Femur (tissue), 1 donor: ENCODE measurements at regions not wholly inside any gene's neighbourhood (a gene's known extent, or its start where the extent isn't known, plus 50 kb on each side); places are given as distances from the start of the nearest gene placed in this dataset.

Experiments used
- DNase-seq: peaks from one replicate; pipeline ENCODE4 v3.0.0-alpha.2; 2017

GRCh38 chr12:77569876-77570275, 260.8 kb upstream of the NAV3 start:
- DNase-seq = no peak

DNA sequence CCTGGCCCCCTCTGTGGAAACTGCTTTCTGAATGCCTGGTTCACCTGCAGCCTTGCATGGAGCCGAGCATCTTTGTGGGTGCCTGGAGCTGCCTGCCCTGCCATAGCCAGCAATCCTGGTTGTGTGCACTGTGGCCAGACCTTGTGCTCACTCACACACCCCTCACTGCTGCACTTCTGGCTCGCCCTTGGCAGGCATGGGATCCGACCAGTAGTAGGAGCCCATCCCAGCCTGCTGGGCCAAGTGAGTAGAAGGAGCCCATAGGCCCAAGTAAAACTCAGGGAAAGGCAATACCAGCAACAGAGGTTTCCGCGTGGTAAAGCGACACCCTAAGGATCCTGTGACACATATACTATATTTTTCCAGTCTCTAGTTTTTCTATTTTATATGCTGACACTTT, 270.0 kb upstream of the NAV3 start:
- no peak for DNase-seq

DNA sequence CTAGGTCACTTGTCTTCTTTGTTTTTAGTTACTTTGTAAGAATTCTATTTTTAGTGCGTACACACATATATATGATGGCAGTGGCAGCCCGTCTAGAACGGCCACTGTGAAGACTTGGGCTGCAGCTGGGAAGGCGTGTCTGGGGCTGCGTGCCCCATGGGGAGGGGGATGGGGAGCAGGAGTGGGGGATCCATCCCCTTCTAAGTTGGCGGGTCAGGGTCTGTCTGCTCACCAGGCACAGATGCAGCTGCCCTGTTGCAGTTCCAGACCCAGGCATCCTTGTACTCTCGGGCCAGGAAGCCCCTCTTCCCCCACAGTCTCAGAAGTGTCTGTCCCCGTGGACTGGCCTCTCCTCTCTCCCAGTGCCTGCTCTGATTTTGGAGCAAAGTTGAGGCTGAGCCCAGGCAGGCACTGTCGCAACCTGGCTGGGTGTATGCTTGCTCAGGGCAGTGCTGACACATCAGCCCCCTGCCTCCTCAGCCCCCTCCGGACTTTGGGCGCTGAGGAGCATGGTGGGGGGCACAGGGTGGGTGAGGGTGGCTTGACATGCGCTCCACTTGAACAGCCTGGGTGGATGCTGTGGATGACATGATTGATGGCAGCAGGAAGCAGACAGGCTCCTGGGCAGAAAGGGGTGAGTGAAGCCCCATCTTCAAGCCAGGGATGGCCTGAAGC, 271.2 kb upstream of the NAV3 start:
- no peak for DNase-seq

- DNase-seq = no peak
Measured at GRCh38 chr12:77555074-77555473, 275.6 kb upstream of the NAV3 start.

GRCh38 chr12:77553976-77554619, 276.6 kb upstream of the NAV3 start:
- no peak for DNase-seq

DNA sequence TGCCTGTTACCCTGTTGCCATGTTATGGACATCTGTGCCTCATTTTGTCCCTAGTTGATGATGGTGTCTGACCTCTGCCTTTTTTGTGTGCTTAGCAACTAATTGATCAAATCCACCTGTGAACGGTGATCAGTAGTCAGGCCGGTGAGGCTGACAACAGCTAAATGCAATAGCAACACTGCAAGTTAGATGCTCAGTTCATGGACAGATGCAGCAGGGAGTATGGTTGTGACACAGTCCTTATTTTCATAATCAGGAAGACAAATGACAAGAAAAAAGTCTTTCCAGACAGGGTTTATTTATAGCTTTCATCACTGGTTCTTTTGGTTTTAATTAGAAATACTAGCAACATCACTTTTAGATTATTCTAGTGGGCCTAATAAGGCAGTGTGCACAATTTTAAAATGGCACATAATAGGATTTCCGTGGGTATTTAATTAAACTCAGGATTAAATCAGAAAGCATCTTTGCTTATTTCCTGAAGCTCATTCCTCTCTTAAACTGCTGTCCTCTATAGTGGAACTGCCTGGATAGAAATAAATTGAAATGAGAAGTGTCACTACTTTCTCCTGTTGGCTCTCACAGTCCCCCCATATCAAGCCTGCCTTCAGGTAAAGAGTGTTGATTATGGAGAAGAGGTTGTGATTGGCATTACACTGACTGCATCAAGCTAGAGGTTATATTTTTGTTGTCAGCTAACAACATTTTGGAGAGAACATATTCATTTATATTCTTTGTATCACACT, 281.1 kb upstream of the NAV3 start:
- DNase-seq = no peak

- DNase-seq = no peak
Measured at GRCh38 chr12:77548797-77549196, 281.9 kb upstream of the NAV3 start.

- no peak for DNase-seq
Measured at GRCh38 chr12:77540097-77540496, 290.6 kb upstream of the NAV3 start.

DNA sequence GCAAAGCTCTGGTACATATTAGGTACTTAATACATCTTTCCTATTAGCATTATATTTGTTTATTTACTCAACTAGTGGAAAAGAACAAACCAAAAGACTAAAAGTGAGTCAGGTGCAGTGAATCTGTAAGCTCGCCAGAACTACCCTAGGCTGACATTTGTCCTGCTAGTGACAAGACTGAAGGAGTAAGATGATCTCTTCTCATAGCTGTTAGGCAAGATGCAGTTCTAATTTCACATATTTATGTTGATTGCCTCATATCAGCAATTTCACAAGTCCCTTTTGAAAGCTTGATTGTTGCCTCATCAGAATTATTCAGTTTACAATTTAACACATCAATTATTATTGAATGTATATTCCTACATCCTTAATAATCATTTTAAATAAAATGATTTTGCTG, 293.0 kb upstream of the NAV3 start:
- no peak for DNase-seq

DNA sequence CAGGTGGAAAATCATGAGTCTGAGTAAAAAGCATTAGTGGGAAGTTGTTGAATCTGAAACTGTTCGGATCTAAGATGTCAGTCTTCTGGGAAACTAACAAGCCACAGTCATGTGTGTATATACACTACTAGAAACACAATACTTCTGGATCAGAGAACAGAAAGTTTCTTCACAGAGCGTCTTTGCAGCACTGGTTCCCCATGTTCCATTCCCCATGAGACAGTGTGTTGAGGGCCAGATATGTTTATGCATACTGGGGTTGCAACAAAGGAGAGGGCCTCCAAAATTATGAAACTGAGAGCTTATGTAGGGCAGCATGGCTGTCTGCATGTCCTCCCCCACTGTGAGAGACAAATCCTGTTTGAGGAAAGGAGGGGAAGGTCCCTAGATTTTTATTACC, 295.0 kb upstream of the NAV3 start:
- no peak for DNase-seq

DNA sequence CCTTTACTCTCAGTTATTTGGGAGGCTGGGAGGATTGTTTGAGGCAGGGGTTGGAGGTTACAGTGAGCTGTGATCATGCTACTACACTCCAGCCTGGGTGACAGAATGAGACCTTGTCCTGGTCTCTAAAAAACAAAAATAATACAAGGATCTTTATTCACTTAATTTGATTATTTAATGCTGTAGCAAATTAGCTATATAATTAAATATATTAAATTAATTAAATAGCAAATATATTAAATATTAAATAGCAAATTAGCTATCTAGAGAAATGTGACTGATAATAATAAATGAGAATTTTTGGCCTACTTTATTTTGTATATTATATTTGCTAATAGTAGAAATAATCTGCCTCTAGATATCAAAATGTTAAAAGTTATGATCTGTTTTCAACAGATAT, 298.8 kb upstream of the NAV3 start:
- DNase-seq = no peak

DNA sequence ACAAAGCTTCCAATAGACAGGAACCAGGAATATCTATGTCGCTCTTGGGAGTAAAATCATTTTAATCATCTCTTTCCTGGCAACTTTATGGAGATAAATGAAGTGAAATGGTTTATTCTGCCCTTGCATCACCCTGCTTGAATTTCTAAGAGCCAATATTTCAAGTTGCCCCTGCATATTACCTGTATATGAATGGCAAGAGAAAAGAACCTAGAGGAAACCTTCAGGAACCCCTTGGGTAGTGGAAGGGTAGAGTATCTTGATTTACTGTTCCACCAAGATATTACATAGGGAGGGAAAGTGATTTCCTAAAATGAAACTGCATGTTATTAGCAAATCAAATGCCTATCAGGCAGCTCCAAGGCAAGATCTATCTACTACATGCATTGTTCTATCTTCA, 308.4 kb upstream of the NAV3 start:
- no peak for DNase-seq

- DNase-seq = no peak
Measured at GRCh38 chr12:77521508-77522115, 309.1 kb upstream of the NAV3 start.

GRCh38 chr12:77514511-77514910, 316.2 kb upstream of the NAV3 start:
- DNase-seq = no peak

- DNase-seq = no peak
Measured at GRCh38 chr12:77510985-77511384, 319.7 kb upstream of the NAV3 start.

GRCh38 chr12:77504466-77504865, 326.2 kb upstream of the NAV3 start:
- no peak for DNase-seq

- no peak for DNase-seq
Measured at GRCh38 chr12:77500089-77500488, 330.6 kb upstream of the NAV3 start.

GRCh38 chr12:77497647-77498046, 333.0 kb upstream of the NAV3 start:
- DNase-seq = no peak

GRCh38 chr12:77496714-77497113, 334.0 kb upstream of the NAV3 start:
- no peak for DNase-seq

DNA sequence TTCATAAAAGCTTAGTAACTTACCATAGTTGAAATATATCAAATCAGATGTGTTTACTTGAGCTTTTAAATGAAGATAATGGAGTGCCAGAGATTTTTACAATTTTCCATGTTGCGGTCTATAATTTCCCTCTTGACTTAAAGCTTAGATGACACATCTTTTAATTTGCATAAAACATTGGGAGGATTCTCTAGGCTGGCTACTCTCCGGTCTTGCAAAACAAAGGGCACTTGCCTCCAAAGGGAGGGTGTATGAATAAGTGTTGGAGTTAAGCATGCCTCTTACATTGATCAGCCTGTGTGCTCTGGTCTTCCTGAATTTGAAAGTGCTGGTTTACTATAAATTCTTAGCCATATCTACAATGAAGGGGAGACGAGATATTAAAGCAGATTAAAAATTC, 336.4 kb upstream of the NAV3 start:
- DNase-seq = no peak

GRCh38 chr12:77493302-77494168, 337.2 kb upstream of the NAV3 start:
- no peak for DNase-seq

DNA sequence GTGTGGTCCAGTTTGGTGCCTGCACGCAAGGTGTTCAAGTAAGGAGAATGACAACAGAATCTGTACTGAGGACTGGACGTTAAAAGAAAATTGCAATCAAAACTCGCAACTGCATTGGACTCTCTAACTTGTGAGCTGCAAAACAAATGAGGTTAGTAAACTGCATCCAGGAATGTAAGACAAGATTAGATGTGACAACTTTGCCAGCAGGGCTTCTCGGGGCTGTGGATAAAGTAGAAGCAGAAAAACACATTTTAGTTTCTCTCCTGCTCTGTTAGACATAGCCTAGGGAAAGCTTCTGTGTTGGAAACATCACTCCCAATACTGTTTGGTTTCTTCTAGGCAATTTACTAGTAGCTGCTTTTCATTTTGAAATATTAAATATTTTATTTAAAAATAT, 338.2 kb upstream of the NAV3 start:
- no peak for DNase-seq
